Mucosa of descending colon (tissue), 3 donors: ENCODE measurements at regions not wholly inside any gene's neighbourhood (a gene's known extent, or its start where the extent isn't known, plus 50 kb on each side); places are given as distances from the start of the nearest gene placed in this dataset.
"Not testable (repeated sequence)": the region's sequence is repeated elsewhere in the genome, so short reads cannot be mapped to it uniquely, and the experiment has no call there.

Experiments
- ATAC-seq: fragments of 200-7000 bp; cut with Tn5 transposase; one replicate; pipeline ENCODE4 v1.9.1; 2020; ENCODE audit warnings: mild to moderate bottlenecking, moderate library complexity
- DNase-seq, 3 donors: peaks; one replicate each; pipeline ENCODE4 v3.0.0-alpha.2; 2020
- H3K36me3 ChIP-seq: fragments of 200-600 bp; one replicate; pipeline ENCODE4 v1.8.0; 2021; ENCODE audit warnings: low read depth, mild to moderate bottlenecking
- H3K4me1 ChIP-seq: fragments of 200-600 bp; one replicate; pipeline ENCODE4 v1.8.0; 2021; ENCODE audit warnings: low read depth, mild to moderate bottlenecking
- H3K4me3 ChIP-seq: fragments of 200-600 bp; one replicate; pipeline ENCODE4 v1.8.0; 2021; ENCODE audit warnings: mild to moderate bottlenecking
- H3K9me3 ChIP-seq: fragments of 200-600 bp; one replicate; pipeline ENCODE4 v1.8.0; 2021; ENCODE audit warnings: mild to moderate bottlenecking
- intact Hi-C, 2 donors: fragments of 100-400 bp; cut with DNase I in 1 of 2; cut with micrococcal nuclease in 1 of 2; formaldehyde crosslinking; loops; one replicate each; pipeline versions ENCODE4 v1.11.0 to v1.11.1; 2022; cut with DNase I, micrococcal nuclease
- TF ChIP-seq, protein P1 (sequence below): fragments of 200-600 bp; IDR thresholded peaks from one replicate; pipeline ENCODE4 v1.8.0; 2022; ENCODE audit warnings: antibody characterized with exemption, mild to moderate bottlenecking
- donor health status: DM: no; HTN: no; CAD: no; lungs with moderate emphysema.
- donor health status: DM: no; HTN: no; CAD: no.
- donor health status: DM: no; HTN: yes; CAD: no.

- intact Hi-C loops, result no loop called here
These were observed 280.3 kb upstream of the PROK2 start for GRCh38 chr3:72065236-72065635.

DNA sequence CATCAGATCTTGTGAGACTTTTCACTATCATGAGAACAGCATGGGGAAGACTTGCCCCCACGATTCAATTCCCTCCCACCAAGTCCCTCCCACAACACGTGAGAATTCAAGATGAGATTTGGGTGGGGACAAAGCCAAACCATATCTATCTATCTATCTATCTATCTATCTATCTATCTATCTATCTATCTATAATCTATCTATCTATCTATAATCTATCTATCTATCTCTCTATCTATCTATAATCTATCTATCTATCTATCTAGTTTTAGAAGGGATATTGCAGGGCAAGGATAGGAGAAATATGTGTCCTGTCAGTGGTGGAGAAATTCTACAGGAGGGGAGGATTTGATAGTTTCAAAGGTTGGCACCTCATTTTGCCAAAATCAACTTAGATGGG is 279.8 kb upstream of the PROK2 start:
- H3K36me3 ChIP-seq, H3K9me3 ChIP-seq, ATAC-seq, intact Hi-C loops, DNase-seq, H3K4me3 ChIP-seq, H3K4me1 ChIP-seq: not testable (repeated sequence)

More at GRCh38 chr3:72065236-72065635, 280.3 kb upstream of the PROK2 start:
- H3K4me1 ChIP-seq, result no peaks in the 10 kb centered on the region
- ATAC-seq (no peak), DNase-seq (no peak)
- H3K36me3 ChIP-seq, result no peaks in the 10 kb centered on the region
- H3K4me3 ChIP-seq, result no peak overlapping the region
- TF ChIP-seq, protein P1, sequence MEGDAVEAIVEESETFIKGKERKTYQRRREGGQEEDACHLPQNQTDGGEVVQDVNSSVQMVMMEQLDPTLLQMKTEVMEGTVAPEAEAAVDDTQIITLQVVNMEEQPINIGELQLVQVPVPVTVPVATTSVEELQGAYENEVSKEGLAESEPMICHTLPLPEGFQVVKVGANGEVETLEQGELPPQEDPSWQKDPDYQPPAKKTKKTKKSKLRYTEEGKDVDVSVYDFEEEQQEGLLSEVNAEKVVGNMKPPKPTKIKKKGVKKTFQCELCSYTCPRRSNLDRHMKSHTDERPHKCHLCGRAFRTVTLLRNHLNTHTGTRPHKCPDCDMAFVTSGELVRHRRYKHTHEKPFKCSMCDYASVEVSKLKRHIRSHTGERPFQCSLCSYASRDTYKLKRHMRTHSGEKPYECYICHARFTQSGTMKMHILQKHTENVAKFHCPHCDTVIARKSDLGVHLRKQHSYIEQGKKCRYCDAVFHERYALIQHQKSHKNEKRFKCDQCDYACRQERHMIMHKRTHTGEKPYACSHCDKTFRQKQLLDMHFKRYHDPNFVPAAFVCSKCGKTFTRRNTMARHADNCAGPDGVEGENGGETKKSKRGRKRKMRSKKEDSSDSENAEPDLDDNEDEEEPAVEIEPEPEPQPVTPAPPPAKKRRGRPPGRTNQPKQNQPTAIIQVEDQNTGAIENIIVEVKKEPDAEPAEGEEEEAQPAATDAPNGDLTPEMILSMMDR, result no peak
- peaks cover 6% of the 10 kb centered on the region for H3K9me3 ChIP-seq

- intact Hi-C loops, result no loop called here
- DNase-seq, result no peak
- Histone ChIP-seq H3K36me3 (no peaks in the 10 kb centered on the region), H3K4me1 (no peaks in the 10 kb centered on the region), H3K9me3 (peaks cover 6% of the 10 kb centered on the region), H3K4me3 (no peak overlapping the region)
- TF ChIP-seq, protein P1, result no peak
- ATAC-seq, result no peak
These were observed 277.1 kb upstream of the PROK2 start for GRCh38 chr3:72062017-72062416.

- intact Hi-C loops, result no loop called here
- Histone ChIP-seq H3K4me1 (no peaks in the 10 kb centered on the region), H3K36me3 (no peaks in the 10 kb centered on the region), H3K4me3 (no peak overlapping the region), H3K9me3 (peaks cover 6% of the 10 kb centered on the region)
- TF ChIP-seq, protein P1, result no peak
- ATAC-seq (no peak), DNase-seq (no peak)
These were observed 275.6 kb upstream of the PROK2 start for GRCh38 chr3:72060447-72061034.

DNA sequence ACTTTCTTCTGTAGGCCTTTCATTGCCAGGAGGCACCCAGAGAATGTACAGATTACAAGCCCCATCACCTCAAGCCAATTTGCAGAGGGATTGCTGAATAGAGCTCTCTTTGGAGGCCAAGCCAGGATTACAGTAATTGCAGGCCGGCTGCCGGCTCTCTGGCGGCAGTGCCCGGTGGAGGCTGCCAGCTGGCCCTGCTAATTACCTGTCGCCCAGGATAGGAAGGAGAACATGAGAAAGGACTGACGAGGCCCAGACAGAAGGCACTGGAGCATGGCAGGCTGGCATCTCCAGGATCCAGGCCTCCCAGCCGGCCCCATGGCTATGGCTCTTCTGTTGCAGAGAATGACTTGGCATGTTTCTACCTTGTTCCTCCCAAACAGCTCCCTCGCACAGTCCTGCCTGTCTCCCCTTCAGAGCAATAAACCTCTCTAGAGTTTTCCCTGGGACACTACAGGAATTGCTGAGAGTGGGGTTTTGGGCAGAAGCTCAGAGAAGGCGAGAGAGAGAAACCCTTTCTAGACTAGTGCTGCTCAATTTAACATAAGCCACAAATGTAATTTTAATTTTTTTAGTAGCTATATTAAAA is 273.6 kb upstream of the PROK2 start:
- H3K36me3 ChIP-seq, result no peaks in the 10 kb centered on the region
- ATAC-seq (no peak), DNase-seq (no peak)
- H3K4me1 ChIP-seq, result no peaks in the 10 kb centered on the region
- intact Hi-C loops, result no loop called here
- H3K9me3 ChIP-seq, result peaks cover under 1% of the 10 kb centered on the region
- H3K4me3 ChIP-seq, result no peak overlapping the region
- TF ChIP-seq, protein P1, result no peak

- intact Hi-C loops, result no loop called here
- H3K36me3 ChIP-seq, result no peaks in the 10 kb centered on the region
- TF ChIP-seq, protein P1, result no peak
- no peaks in the 10 kb centered on the region for H3K9me3 ChIP-seq
- DNase-seq (no peak), ATAC-seq (no peak)
- no peak overlapping the region for H3K4me3 ChIP-seq
- H3K4me1 ChIP-seq, result no peaks in the 10 kb centered on the region
These were observed 270.5 kb upstream of the PROK2 start for GRCh38 chr3:72055436-72055835.
